ENCODE measurements at regions not wholly inside any gene's neighbourhood (a gene's known extent, or its start where the extent isn't known, plus 50 kb on each side); places are given as distances from the start of the nearest gene placed in this dataset.

DNA sequence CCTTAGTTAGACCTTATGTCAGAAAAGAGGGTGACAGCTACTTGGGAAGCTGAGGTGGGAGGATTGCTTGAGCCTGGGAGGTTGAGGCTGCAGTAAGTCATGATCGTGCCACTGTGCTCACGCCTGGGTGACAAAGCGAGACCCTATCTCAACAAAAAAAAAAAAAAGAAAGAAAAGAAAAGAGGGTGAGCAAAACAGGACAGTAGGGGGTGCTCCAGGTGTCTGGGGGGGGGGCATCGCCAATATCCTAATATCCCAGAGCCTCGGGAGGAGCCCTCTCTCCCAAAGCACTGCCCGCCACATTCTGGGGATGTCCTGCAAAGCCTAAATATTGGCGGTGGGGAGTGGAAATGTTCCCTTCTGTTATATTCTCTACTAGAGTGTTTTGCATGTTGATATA is 120.9 kb upstream of the TBL1X start:
- H3K27ac ChIP-seq (ENCODE audit: control insufficient read depth, insufficient read depth) = no peak overlapping the region
- H3K4me3 ChIP-seq = no peak overlapping the region
- DNase-seq (ENCODE audit: low read depth, low spot score) (no peak), ATAC-seq (no peak), FAIRE-seq (no peak)
- ChIA-PET RAD21 (ENCODE audit: unreplicated experiment) (interaction anchor here (0.7 kb wide), 1 partner anchor 328 kb away, joined by 4 read pairs; no protein-coding TSS in a partner anchor), POLR2A (no interaction called here), SMC1A (ENCODE audit: uncharacterized antibody, unreplicated experiment) (no interaction called here), CTCF (no interaction called here)
- H3K4me2 ChIP-seq (ENCODE audit: control insufficient read depth, insufficient read depth) = no peak overlapping the region
- H3K36me3 ChIP-seq (ENCODE audit: control insufficient read depth in 2 of 2, insufficient read depth in 2 of 2, low read length in 1 of 2) = no peaks in the 10 kb centered on the region
- BruUV-seq (replicated peaks) = no TSS peak
- intact Hi-C loops (cut with micrococcal nuclease; ENCODE audit: unreplicated experiment) (no loop called here), in situ Hi-C loops (cut with MboI) (no loop called here)
- H2AFZ ChIP-seq (ENCODE audit: control insufficient read depth, low read depth, low read length) = no peak overlapping the region
- H3K27me3 ChIP-seq (replicated peaks in 1 of 2; ENCODE audit: control insufficient read depth in 2 of 2, insufficient read depth in 2 of 2, low read length in 1 of 2) = no peaks in the 10 kb centered on the region
- peaks cover 4% of the 10 kb centered on the region; the same call in 1 of the 2 replicates for H3K4me1 ChIP-seq (ENCODE audit: control insufficient read depth, insufficient read depth, low read length)
- no peak overlapping the region for H3K9ac ChIP-seq (ENCODE audit: control insufficient read depth, insufficient read depth, low read length)
- no peaks in the 10 kb centered on the region for H3K79me2 ChIP-seq (ENCODE audit: control insufficient read depth, insufficient read depth, low read length)
- no peaks in the 10 kb centered on the region for H4K20me1 ChIP-seq (ENCODE audit: control insufficient read depth, insufficient read depth)
- peaks cover 5% of the 10 kb centered on the region; the same call in 2 of the 3 replicates for H3K9me3 ChIP-seq (replicated peaks; ENCODE audit: control insufficient read depth, insufficient read depth, low read length)
- WGBS (ENCODE audit: insufficient coverage, insufficient replicate concordance, low lambda C conversion rate, missing lambda C conversion rate) = 68% methylated on average over 4 of the region's 7 CpGs
- TF ChIP-seq, protein P1, sequence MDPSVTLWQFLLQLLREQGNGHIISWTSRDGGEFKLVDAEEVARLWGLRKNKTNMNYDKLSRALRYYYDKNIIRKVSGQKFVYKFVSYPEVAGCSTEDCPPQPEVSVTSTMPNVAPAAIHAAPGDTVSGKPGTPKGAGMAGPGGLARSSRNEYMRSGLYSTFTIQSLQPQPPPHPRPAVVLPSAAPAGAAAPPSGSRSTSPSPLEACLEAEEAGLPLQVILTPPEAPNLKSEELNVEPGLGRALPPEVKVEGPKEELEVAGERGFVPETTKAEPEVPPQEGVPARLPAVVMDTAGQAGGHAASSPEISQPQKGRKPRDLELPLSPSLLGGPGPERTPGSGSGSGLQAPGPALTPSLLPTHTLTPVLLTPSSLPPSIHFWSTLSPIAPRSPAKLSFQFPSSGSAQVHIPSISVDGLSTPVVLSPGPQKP (IDR thresholded peaks at IDR 0.05; ENCODE audit: low read depth, low read length) = no peak
- TF ChIP-seq, protein P2, sequence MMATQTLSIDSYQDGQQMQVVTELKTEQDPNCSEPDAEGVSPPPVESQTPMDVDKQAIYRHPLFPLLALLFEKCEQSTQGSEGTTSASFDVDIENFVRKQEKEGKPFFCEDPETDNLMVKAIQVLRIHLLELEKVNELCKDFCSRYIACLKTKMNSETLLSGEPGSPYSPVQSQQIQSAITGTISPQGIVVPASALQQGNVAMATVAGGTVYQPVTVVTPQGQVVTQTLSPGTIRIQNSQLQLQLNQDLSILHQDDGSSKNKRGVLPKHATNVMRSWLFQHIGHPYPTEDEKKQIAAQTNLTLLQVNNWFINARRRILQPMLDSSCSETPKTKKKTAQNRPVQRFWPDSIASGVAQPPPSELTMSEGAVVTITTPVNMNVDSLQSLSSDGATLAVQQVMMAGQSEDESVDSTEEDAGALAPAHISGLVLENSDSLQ (IDR thresholded peaks at IDR 0.05) = no peak
- TF ChIP-seq STAT1 (conservative IDR thresholded peaks at IDR 0.05) (no peak), NKRF (conservative IDR thresholded peaks at IDR 0.05) (no peak), MXI1 (IDR thresholded peaks at IDR 0.05; ENCODE audit: low read depth, low read length) (no peak), EP300 (IDR thresholded peaks at IDR 0.05; ENCODE audit: borderline replicate concordance in 1 of 2, control insufficient read depth in 1 of 2, low read depth in 2 of 2, low read length in 2 of 2) (no peak), TAF1 (IDR thresholded peaks at IDR 0.05; ENCODE audit: borderline replicate concordance, low read depth, low read length) (no peak)
- TF ChIP-seq, protein P3, sequence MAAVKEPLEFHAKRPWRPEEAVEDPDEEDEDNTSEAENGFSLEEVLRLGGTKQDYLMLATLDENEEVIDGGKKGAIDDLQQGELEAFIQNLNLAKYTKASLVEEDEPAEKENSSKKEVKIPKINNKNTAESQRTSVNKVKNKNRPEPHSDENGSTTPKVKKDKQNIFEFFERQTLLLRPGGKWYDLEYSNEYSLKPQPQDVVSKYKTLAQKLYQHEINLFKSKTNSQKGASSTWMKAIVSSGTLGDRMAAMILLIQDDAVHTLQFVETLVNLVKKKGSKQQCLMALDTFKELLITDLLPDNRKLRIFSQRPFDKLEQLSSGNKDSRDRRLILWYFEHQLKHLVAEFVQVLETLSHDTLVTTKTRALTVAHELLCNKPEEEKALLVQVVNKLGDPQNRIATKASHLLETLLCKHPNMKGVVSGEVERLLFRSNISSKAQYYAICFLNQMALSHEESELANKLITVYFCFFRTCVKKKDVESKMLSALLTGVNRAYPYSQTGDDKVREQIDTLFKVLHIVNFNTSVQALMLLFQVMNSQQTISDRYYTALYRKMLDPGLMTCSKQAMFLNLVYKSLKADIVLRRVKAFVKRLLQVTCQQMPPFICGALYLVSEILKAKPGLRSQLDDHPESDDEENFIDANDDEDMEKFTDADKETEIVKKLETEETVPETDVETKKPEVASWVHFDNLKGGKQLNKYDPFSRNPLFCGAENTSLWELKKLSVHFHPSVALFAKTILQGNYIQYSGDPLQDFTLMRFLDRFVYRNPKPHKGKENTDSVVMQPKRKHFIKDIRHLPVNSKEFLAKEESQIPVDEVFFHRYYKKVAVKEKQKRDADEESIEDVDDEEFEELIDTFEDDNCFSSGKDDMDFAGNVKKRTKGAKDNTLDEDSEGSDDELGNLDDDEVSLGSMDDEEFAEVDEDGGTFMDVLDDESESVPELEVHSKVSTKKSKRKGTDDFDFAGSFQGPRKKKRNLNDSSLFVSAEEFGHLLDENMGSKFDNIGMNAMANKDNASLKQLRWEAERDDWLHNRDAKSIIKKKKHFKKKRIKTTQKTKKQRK (IDR thresholded peaks at IDR 0.05; ENCODE audit: low read depth, low read length) = no peak
- TF ChIP-seq, protein P4, sequence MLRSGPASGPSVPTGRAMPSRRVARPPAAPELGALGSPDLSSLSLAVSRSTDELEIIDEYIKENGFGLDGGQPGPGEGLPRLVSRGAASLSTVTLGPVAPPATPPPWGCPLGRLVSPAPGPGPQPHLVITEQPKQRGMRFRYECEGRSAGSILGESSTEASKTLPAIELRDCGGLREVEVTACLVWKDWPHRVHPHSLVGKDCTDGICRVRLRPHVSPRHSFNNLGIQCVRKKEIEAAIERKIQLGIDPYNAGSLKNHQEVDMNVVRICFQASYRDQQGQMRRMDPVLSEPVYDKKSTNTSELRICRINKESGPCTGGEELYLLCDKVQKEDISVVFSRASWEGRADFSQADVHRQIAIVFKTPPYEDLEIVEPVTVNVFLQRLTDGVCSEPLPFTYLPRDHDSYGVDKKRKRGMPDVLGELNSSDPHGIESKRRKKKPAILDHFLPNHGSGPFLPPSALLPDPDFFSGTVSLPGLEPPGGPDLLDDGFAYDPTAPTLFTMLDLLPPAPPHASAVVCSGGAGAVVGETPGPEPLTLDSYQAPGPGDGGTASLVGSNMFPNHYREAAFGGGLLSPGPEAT (IDR thresholded peaks at IDR 0.05; ENCODE audit: low read depth) = no peak

Measured in GM12878 (cell line).